H9 (cell line): ENCODE measurements at regions not wholly inside any gene's neighbourhood (a gene's known extent, or its start where the extent isn't known, plus 50 kb on each side); places are given as distances from the start of the nearest gene placed in this dataset.
"Not testable (repeated sequence)": the region's sequence is repeated elsewhere in the genome, so short reads cannot be mapped to it uniquely, and the experiment has no call there.

ENCODE experiments used
- DNase-seq: peaks from one replicate; pipeline ENCODE4 v3.0.0-alpha.2; 2017
- H2AFZ ChIP-seq: one replicate; pipeline ENCODE4 v1.6.1; 2013; ENCODE audit warnings: mild to moderate bottlenecking, low read length, control low read depth, moderate library complexity
- H2AK5ac ChIP-seq: 2 replicates; pipeline ENCODE4 v1.6.1; 2013; ENCODE audit warnings: low read length, control low read depth, mixed read lengths; ENCODE audit not compliant: insufficient read length
- H2BK120ac ChIP-seq: one replicate; pipeline ENCODE4 v1.6.1; 2013; ENCODE audit warnings: low read depth, mild to moderate bottlenecking, low read length, control low read depth, inconsistent platforms; ENCODE audit not compliant: poor library complexity, severe bottlenecking
- H2BK12ac ChIP-seq: 2 replicates; pipeline ENCODE4 v1.6.1; 2013; ENCODE audit warnings: low read length, control low read depth, mixed read lengths, low read depth; ENCODE audit not compliant: insufficient read length
- H2BK15ac ChIP-seq: 2 replicates; pipeline ENCODE4 v1.6.1; 2013; ENCODE audit warnings: low read depth, low read length, control low read depth
- H2BK20ac ChIP-seq: one replicate; pipeline ENCODE4 v1.6.1; 2013; ENCODE audit warnings: low read depth, mild to moderate bottlenecking, low read length, control low read depth, inconsistent platforms; ENCODE audit not compliant: poor library complexity, severe bottlenecking
- H2BK5ac ChIP-seq: 2 replicates; pipeline ENCODE4 v1.6.1; 2013; ENCODE audit warnings: low read length, control low read depth, mixed read lengths; ENCODE audit not compliant: insufficient read length
- H3K14ac ChIP-seq: 2 replicates; pipeline ENCODE4 v1.6.1; 2013; ENCODE audit warnings: low read length, control low read depth; ENCODE audit not compliant: insufficient read depth
- H3K18ac ChIP-seq: 2 replicates; pipeline ENCODE4 v1.6.1; 2013; ENCODE audit warnings: low read depth, mild to moderate bottlenecking, mixed read lengths, low read length, control low read depth; ENCODE audit not compliant: insufficient read length
- H3K23ac ChIP-seq: 2 replicates; pipeline ENCODE4 v1.6.1; 2013; ENCODE audit warnings: low read length, control low read depth, mixed read lengths, low read depth; ENCODE audit not compliant: insufficient read length
- H3K23me2 ChIP-seq: 2 replicates; pipeline ENCODE4 v1.6.1; 2013; ENCODE audit warnings: low read depth, mild to moderate bottlenecking, mixed read lengths, low read length, control low read depth; ENCODE audit not compliant: insufficient read length, poor library complexity, severe bottlenecking
- H3K27ac ChIP-seq: 2 replicates; pipeline ENCODE4 v1.5.1; 2013; ENCODE audit warnings: low read length, control low read depth, mixed read lengths, low read depth; ENCODE audit not compliant: insufficient read length
- H3K27me3 ChIP-seq: 2 replicates; pipeline ENCODE4 v1.6.1; 2013; ENCODE audit warnings: low read length, control low read depth, inconsistent platforms; ENCODE audit not compliant: insufficient read depth
- H3K4ac ChIP-seq: 2 replicates; pipeline ENCODE4 v1.6.1; 2013; ENCODE audit warnings: low read depth, mild to moderate bottlenecking, control low read depth, inconsistent platforms, low read length, moderate library complexity
- H3K4me1 ChIP-seq: 2 replicates; pipeline ENCODE4 v1.6.1; 2013; ENCODE audit warnings: low read length, control low read depth, inconsistent platforms; ENCODE audit not compliant: insufficient read depth
- H3K4me2 ChIP-seq: 2 replicates; pipeline ENCODE4 v1.6.1; 2013; ENCODE audit warnings: low read length, control low read depth, mixed read lengths; ENCODE audit not compliant: insufficient read length, insufficient read depth
- H3K56ac ChIP-seq: 2 replicates; pipeline ENCODE4 v1.6.1; 2013; ENCODE audit warnings: low read depth, mild to moderate bottlenecking, mixed read lengths, low read length, control low read depth; ENCODE audit not compliant: insufficient read length
- H3K79me1 ChIP-seq: 2 replicates; pipeline ENCODE4 v1.6.1; 2013; ENCODE audit warnings: low read depth, mild to moderate bottlenecking, moderate library complexity, low read length, control low read depth, inconsistent platforms; ENCODE audit not compliant: insufficient read depth, poor library complexity, severe bottlenecking
- H3K79me2 ChIP-seq: 2 replicates; pipeline ENCODE4 v1.6.1; 2013; ENCODE audit warnings: low read length, control low read depth, inconsistent platforms; ENCODE audit not compliant: insufficient read depth
- H3K9ac ChIP-seq: 2 replicates; pipeline ENCODE4 v1.6.1; 2013; ENCODE audit warnings: low read length, control low read depth, mixed read lengths; ENCODE audit not compliant: insufficient read length; ENCODE audit errors: extremely low read depth
- H3K9me3 ChIP-seq: one replicate; pipeline ENCODE4 v1.6.1; 2013; ENCODE audit warnings: low read depth, low read length, inconsistent platforms; ENCODE audit not compliant: control insufficient read depth
- H3T11ph ChIP-seq: one replicate; pipeline ENCODE4 v1.6.1; 2013; ENCODE audit warnings: mild to moderate bottlenecking, low read length, control low read depth, inconsistent platforms
- H4K20me1 ChIP-seq: one replicate; pipeline ENCODE4 v1.6.1; 2013; ENCODE audit not compliant: control insufficient read depth, insufficient read length, insufficient read depth
- H4K5ac ChIP-seq: 2 replicates; pipeline ENCODE4 v1.6.1; 2013; ENCODE audit warnings: low read depth, mild to moderate bottlenecking, mixed read lengths, low read length, control low read depth; ENCODE audit not compliant: insufficient read length
- H4K8ac ChIP-seq: replicated peaks from 2 replicates; pipeline ENCODE4 v1.6.1; 2013; ENCODE audit warnings: low read length, control low read depth, mixed read lengths, low read depth; ENCODE audit not compliant: insufficient read length
- H4K91ac ChIP-seq: 2 replicates; pipeline ENCODE4 v1.6.1; 2013; ENCODE audit warnings: low read depth, mild to moderate bottlenecking, moderate library complexity, mixed read lengths, low read length, control low read depth; ENCODE audit not compliant: insufficient read length
- H3K27ac Mint-ChIP-seq, 3 experiments: 2 replicates in 2 of 3; 3 replicates in 1 of 3; pipeline ENCODE4 v1.8.0; 2020 to 2021; ENCODE audit warnings: mixed read lengths in 3 of 3, mild to moderate bottlenecking in 1 of 3, moderate library complexity in 1 of 3
- H3K27me3 Mint-ChIP-seq: 2 replicates; pipeline ENCODE4 v1.8.0; 2021; ENCODE audit warnings: low read depth, mild to moderate bottlenecking, moderate library complexity, mixed read lengths
- H3K36me3 Mint-ChIP-seq, 3 experiments: 2 replicates in 2 of 3; 3 replicates in 1 of 3; pipeline ENCODE4 v1.8.0; 2020 to 2021; ENCODE audit warnings: low read depth in 3 of 3, mixed read lengths in 3 of 3; ENCODE audit not compliant: insufficient read depth in 1 of 3
- H3K4me1 Mint-ChIP-seq, 2 experiments: 2 replicates each; pipeline ENCODE4 v1.8.0; 2020; ENCODE audit warnings: mixed read lengths in 2 of 2
- H3K4me3 Mint-ChIP-seq, 2 experiments: 2 replicates in 1 of 2; 3 replicates in 1 of 2; pipeline ENCODE4 v1.8.0; 2020 to 2021; ENCODE audit warnings: mild to moderate bottlenecking in 2 of 2, mixed read lengths in 2 of 2, moderate library complexity in 1 of 2
- H3K9me3 Mint-ChIP-seq, 2 experiments: 2 replicates in 1 of 2; 3 replicates in 1 of 2; pipeline ENCODE4 v1.8.0; 2020; ENCODE audit warnings: mild to moderate bottlenecking in 2 of 2, mixed read lengths in 2 of 2, moderate library complexity in 1 of 2
- WGBS: extraction: QIAGEN DNeasy Blood & Tissue Kit; methylation state at CpG from one replicate; pipeline ENCODE4 v1.1.7; 2013; ENCODE audit warnings: missing lambda C conversion rate, low lambda C conversion rate, mixed read lengths; ENCODE audit not compliant: insufficient read length; ENCODE audit errors: extremely low coverage; 5-methylcytosine and 5-hydroxymethylcytosine counted together

- not testable (repeated sequence) for H4K8ac ChIP-seq, H2AFZ ChIP-seq, H3K56ac ChIP-seq, H3K23ac ChIP-seq, H4K91ac ChIP-seq, H2BK15ac ChIP-seq, H2BK12ac ChIP-seq, H3K9me3 ChIP-seq, H2AK5ac ChIP-seq, H3K27ac ChIP-seq, DNase-seq, H3K79me1 ChIP-seq, H3T11ph ChIP-seq, H3K4me1 ChIP-seq, H2BK20ac ChIP-seq, H3K23me2 ChIP-seq, H3K9ac ChIP-seq, H3K9me3 Mint-ChIP-seq, H2BK5ac ChIP-seq, H3K4ac ChIP-seq, H3K14ac ChIP-seq, H2BK120ac ChIP-seq, H4K5ac ChIP-seq, H3K27me3 Mint-ChIP-seq, H3K4me3 Mint-ChIP-seq, H3K18ac ChIP-seq, H3K36me3 Mint-ChIP-seq, H3K27me3 ChIP-seq, H3K4me2 ChIP-seq, H3K4me1 Mint-ChIP-seq, H4K20me1 ChIP-seq, H3K79me2 ChIP-seq
- peak overlapping the region in 1 of 3 experiments; percentile 24; a peak in 1 of 7 replicates for H3K27ac Mint-ChIP-seq
- WGBS, result no CpG with 5 or more reads among the region's 1 CpG
These were observed 863.3 kb downstream of the TTLL7 start for GRCh38 chr1:83135524-83136157.

GRCh38 chr1:83134322-83135014 is 864.5 kb downstream of the TTLL7 start:
- not testable (repeated sequence) for H3K4ac ChIP-seq, H3K23ac ChIP-seq, H3K4me2 ChIP-seq, H3K9ac ChIP-seq, H2BK12ac ChIP-seq, H4K20me1 ChIP-seq, H3K23me2 ChIP-seq, DNase-seq, H3K27ac ChIP-seq, H3K79me1 ChIP-seq, H3K4me1 ChIP-seq, H3K9me3 ChIP-seq, H2AFZ ChIP-seq, H2BK5ac ChIP-seq, H3K56ac ChIP-seq, H4K8ac ChIP-seq, H3K79me2 ChIP-seq, H3K27me3 ChIP-seq, H2BK15ac ChIP-seq, H2BK120ac ChIP-seq, H3K4me1 Mint-ChIP-seq, H3T11ph ChIP-seq, H3K4me3 Mint-ChIP-seq, H4K91ac ChIP-seq, H2BK20ac ChIP-seq, H3K27me3 Mint-ChIP-seq, H3K9me3 Mint-ChIP-seq, H4K5ac ChIP-seq, H3K18ac ChIP-seq, H2AK5ac ChIP-seq, H3K36me3 Mint-ChIP-seq, H3K14ac ChIP-seq
- peak overlapping the region in 1 of 3 experiments; percentile 19; a peak in 3 of 7 replicates for H3K27ac Mint-ChIP-seq
- no CpG with 5 or more reads among the region's 3 CpGs for WGBS
